ENCODE measurements at regions not wholly inside any gene's neighbourhood (a gene's known extent, or its start where the extent isn't known, plus 50 kb on each side); places are given as distances from the start of the nearest gene placed in this dataset.

DNA sequence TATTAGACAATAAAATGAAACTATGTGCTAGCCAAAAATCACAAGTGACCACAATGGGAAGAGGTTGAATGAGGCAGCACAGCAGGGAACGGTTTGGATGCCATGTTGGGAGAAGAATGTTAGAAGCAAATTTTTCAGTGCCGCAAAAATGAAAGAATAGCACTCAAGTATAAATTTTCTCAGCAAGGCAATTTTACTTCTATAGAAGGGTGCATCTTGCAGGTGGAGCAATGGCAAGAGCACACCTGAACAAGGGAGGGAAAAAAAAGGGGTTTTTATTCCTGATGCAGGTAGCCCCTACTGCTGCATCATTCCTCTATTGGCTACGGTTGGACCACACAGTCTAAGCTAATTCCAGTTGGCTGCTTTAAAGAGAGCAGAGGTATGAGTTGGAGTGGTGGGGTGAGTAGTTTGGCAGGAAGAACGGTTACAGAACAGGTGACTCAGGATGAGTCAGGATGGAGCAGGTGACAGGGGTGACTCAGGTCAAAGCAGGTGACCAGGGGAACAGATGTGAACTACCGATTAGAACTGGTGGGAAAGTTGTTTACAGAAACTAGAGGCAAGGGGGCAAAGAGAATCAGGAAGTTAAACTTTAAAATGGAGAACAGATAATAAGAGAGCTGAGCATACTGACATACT, 301.1 kb upstream of the NRIP1 start:
- TF ChIP-seq CTCF (IDR thresholded peaks at IDR 0.05) (no peak), POLR2AphosphoS5 (IDR thresholded peaks at IDR 0.05) (no peak)
